H1 (cell line): ENCODE measurements at regions not wholly inside any gene's neighbourhood (a gene's known extent, or its start where the extent isn't known, plus 50 kb on each side); places are given as distances from the start of the nearest gene placed in this dataset.

ENCODE experiments used
- CTCF ChIA-PET: fragments of 300-600 bp; sonication (Branson Sonifier 250); formaldehyde crosslinking; loops from one replicate; lab custom pipeline; 2021; ENCODE audit not compliant: partially characterized antibody; lab: Charles Lee
- POLR2A ChIA-PET: fragments of 300-600 bp; sonication (Branson Sonifier 250); formaldehyde crosslinking; loops from one replicate; lab custom pipeline; 2021; ENCODE audit warnings: inconsistent platforms; ENCODE audit not compliant: partially characterized antibody; lab: Charles Lee
- DNase-seq, 2 experiments: peaks; one replicate each; pipeline versions ENCODE4 v3.0.0 to v3.0.0-alpha.2; 2010 to 2022; ENCODE audit warnings: low spot score in 2 of 2, low read depth in 1 of 2, mixed read lengths in 1 of 2
- FAIRE-seq: peaks from 2 replicates; lab custom pipeline; 2011; peaks lifted over from hg19 to GRCh38; lab: Jason Lieb, UNC
- H2AFZ ChIP-seq: 2 replicates; pipeline ENCODE4 v1.8.1; 2012; ENCODE audit warnings: low read length, inconsistent platforms
- H2AK5ac ChIP-seq: 2 replicates; pipeline ENCODE4 v1.6.1; 2013; ENCODE audit warnings: low read depth, low read length
- H2BK120ac ChIP-seq: replicated peaks from 2 replicates; pipeline ENCODE3; 2013; ENCODE audit warnings: low read depth, low read length, inconsistent platforms
- H2BK12ac ChIP-seq: 2 replicates; pipeline ENCODE4 v1.6.1; 2013; ENCODE audit warnings: low read depth, low read length
- H2BK15ac ChIP-seq: 2 replicates; pipeline ENCODE4 v1.6.1; 2013; ENCODE audit warnings: low read length
- H2BK20ac ChIP-seq: 2 replicates; pipeline ENCODE4 v1.6.1; 2013; ENCODE audit warnings: low read length
- H2BK5ac ChIP-seq: 2 replicates; pipeline ENCODE4 v1.6.1; 2013; ENCODE audit warnings: low read depth, low read length
- H3K14ac ChIP-seq: 2 replicates; pipeline ENCODE4 v1.6.1; 2013; ENCODE audit warnings: inconsistent platforms; ENCODE audit not compliant: insufficient read length
- H3K18ac ChIP-seq: 2 replicates; pipeline ENCODE4 v1.6.1; 2013; ENCODE audit warnings: low read length; ENCODE audit errors: extremely low read depth
- H3K23ac ChIP-seq: 2 replicates; pipeline ENCODE4 v1.6.1; 2013; ENCODE audit warnings: inconsistent platforms; ENCODE audit not compliant: insufficient read length
- H3K23me2 ChIP-seq: 2 replicates; pipeline ENCODE4 v1.6.1; 2013; ENCODE audit warnings: low read depth, low read length
- H3K27ac ChIP-seq: 2 replicates; pipeline ENCODE4 v1.6.1; 2011; ENCODE audit warnings: low read depth, low read length, inconsistent platforms
- H3K27me3 ChIP-seq, 4 experiments: replicated peaks in 1 of 4; 1 replicate in 1 of 4; 2 replicates in 3 of 4; pipeline versions ENCODE4 v1.6.1 to v1.8.1; 2011 to 2013; ENCODE audit warnings: low read length in 3 of 4, mild to moderate bottlenecking in 3 of 4, inconsistent platforms in 2 of 4, mixed read lengths in 2 of 4, moderate library complexity in 1 of 4; ENCODE audit not compliant: control insufficient read depth in 3 of 4, insufficient read depth in 3 of 4; ENCODE audit errors: extremely low read depth in 1 of 4
- H3K36me3 ChIP-seq, 4 experiments: 2 replicates each; pipeline versions ENCODE4 v1.6.1 to v1.8.1; 2011 to 2013; ENCODE audit warnings: mild to moderate bottlenecking in 4 of 4, low read length in 3 of 4, moderate library complexity in 2 of 4, control low read depth in 1 of 4, inconsistent platforms in 1 of 4; ENCODE audit not compliant: insufficient read depth in 4 of 4, control insufficient read depth in 2 of 4
- H3K4ac ChIP-seq: replicated peaks from 2 replicates; pipeline ENCODE3; 2013; ENCODE audit warnings: low read length, low read depth, mixed read lengths, inconsistent platforms; ENCODE audit not compliant: insufficient read length
- H3K4me1 ChIP-seq, 4 experiments: replicated peaks in 1 of 4; 1 replicate in 1 of 4; 2 replicates in 3 of 4; pipeline versions ENCODE4 v1.6.1 to v1.8.1; 2011 to 2013; ENCODE audit warnings: low read length in 3 of 4, inconsistent platforms in 2 of 4, mixed read lengths in 1 of 4; ENCODE audit not compliant: insufficient read depth in 4 of 4, control insufficient read depth in 3 of 4
- H3K4me2 ChIP-seq, 2 experiments: 2 replicates each; pipeline versions ENCODE4 v1.6.1 to v1.8.1; 2011 to 2013; ENCODE audit warnings: low read depth in 2 of 2, low read length in 2 of 2, control low read depth in 1 of 2, inconsistent platforms in 1 of 2, mild to moderate bottlenecking in 1 of 2; ENCODE audit not compliant: insufficient read depth in 1 of 2
- H3K4me3 ChIP-seq, 4 experiments: fragments of 200-600, 300-600 bp in 1 of 4; sonication (generic), shearing (Covaris generic), sonication (Bioruptor Twin) in 1 of 4; 2 replicates each; pipeline versions ENCODE4 v1.5.1 to v1.8.1; 2011 to 2016; ENCODE audit warnings: low read length in 4 of 4, low read depth in 3 of 4, control low read depth in 2 of 4, inconsistent platforms in 2 of 4, mild to moderate bottlenecking in 2 of 4, mixed read lengths in 1 of 4, moderate library complexity in 1 of 4; ENCODE audit not compliant: insufficient read depth in 2 of 4; ENCODE audit errors: extremely low read depth in 1 of 4
- H3K56ac ChIP-seq: replicated peaks from 2 replicates; pipeline ENCODE3; 2013; ENCODE audit warnings: low read depth, mild to moderate bottlenecking, mixed read lengths, low read length, inconsistent platforms; ENCODE audit not compliant: insufficient read length
- H3K79me1 ChIP-seq: 2 replicates; pipeline ENCODE4 v1.6.1; 2013; ENCODE audit warnings: low read depth, low read length, control low read depth
- H3K79me2 ChIP-seq, 2 experiments: 2 replicates each; pipeline versions ENCODE4 v1.6.1 to v1.8.1; 2012 to 2013; ENCODE audit warnings: low read length in 2 of 2, mild to moderate bottlenecking in 2 of 2, inconsistent platforms in 1 of 2; ENCODE audit not compliant: insufficient read depth in 2 of 2, control insufficient read depth in 1 of 2
- H3K9ac ChIP-seq, 4 experiments: replicated peaks in 1 of 4; 1 replicate in 1 of 4; 2 replicates in 3 of 4; pipeline versions ENCODE4 v1.6.1 to v1.8.1; 2011 to 2013; ENCODE audit warnings: low read depth in 3 of 4, low read length in 3 of 4, control low read depth in 2 of 4, mild to moderate bottlenecking in 2 of 4, moderate library complexity in 2 of 4, inconsistent platforms in 1 of 4; ENCODE audit errors: extremely low read depth in 1 of 4
- H3K9me3 ChIP-seq, 2 experiments: 2 replicates each; pipeline versions ENCODE4 v1.6.1 to v1.8.1; 2012 to 2013; ENCODE audit warnings: mild to moderate bottlenecking in 2 of 2, moderate library complexity in 2 of 2, control low read depth in 1 of 2, inconsistent platforms in 1 of 2, low read depth in 1 of 2, low read length in 1 of 2, mixed read lengths in 1 of 2; ENCODE audit not compliant: insufficient read depth in 2 of 2
- H4K20me1 ChIP-seq, 2 experiments: replicated peaks in 1 of 2; 2 replicates each; pipeline versions ENCODE3 to v1.8.1; 2011 to 2013; ENCODE audit warnings: inconsistent platforms in 2 of 2, low read length in 2 of 2, mild to moderate bottlenecking in 1 of 2; ENCODE audit not compliant: insufficient read depth in 2 of 2, control insufficient read depth in 1 of 2
- H4K5ac ChIP-seq: 2 replicates; pipeline ENCODE4 v1.6.1; 2013; ENCODE audit warnings: low read length, low read depth, mixed read lengths, inconsistent platforms; ENCODE audit not compliant: insufficient read length
- H4K8ac ChIP-seq: 2 replicates; pipeline ENCODE4 v1.8.0; 2013; ENCODE audit warnings: mild to moderate bottlenecking, moderate library complexity, low read length, inconsistent platforms; ENCODE audit not compliant: insufficient read depth; ENCODE audit errors: extremely low read depth
- H4K91ac ChIP-seq: replicated peaks from 2 replicates; pipeline ENCODE3; 2013; ENCODE audit warnings: low read length, mixed read lengths, inconsistent platforms; ENCODE audit not compliant: insufficient read length
- RBBP5 ChIP-seq: IDR thresholded peaks from 2 replicates; pipeline ENCODE4 v1.7.1; 2012; ENCODE audit warnings: low read depth, mild to moderate bottlenecking, inconsistent platforms, low read length, moderate library complexity, borderline replicate concordance
- WGBS, 2 experiments: shearing (Covaris generic) in 1 of 2; methylation state at CpG; one replicate each; pipeline versions ENCODE4 v1.1.6 to v1.1.7; 2013 to 2015; ENCODE audit warnings: low lambda C conversion rate in 2 of 2, mixed read lengths in 2 of 2, inconsistent platforms in 1 of 2, low coverage in 1 of 2, missing lambda C conversion rate in 1 of 2; ENCODE audit not compliant: insufficient replicate concordance in 2 of 2, insufficient coverage in 1 of 2, insufficient read length in 1 of 2; ENCODE audit errors: extremely low coverage in 1 of 2, missing lambda C conversion rate in 1 of 2; 5-methylcytosine and 5-hydroxymethylcytosine counted together

DNA sequence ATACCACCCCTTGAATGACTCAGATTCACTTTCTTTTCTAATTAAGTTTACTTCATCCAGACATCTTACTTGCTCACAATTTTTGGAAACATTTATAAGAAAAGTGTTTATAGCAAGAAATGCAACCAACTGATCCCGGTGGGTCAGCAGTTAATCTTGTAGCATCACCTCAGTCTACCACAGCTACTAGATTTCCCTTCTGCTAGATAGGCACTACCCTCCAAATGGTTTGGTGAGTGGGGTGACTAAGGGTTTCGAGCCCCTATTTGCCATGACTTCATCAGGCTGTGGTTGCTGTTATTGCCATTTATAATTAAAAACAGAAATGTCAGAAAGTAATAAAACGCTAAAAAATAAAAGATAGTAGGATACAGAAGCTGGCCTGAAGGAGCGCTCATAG, 930.1 kb upstream of the GJE1 start:
- Histone ChIP-seq H3K23me2 (no peaks in the 10 kb centered on the region), H4K5ac (no peak overlapping the region), H3K4me1 (no peaks in the 10 kb centered on the region), H2BK12ac (no peak overlapping the region), H3K4me2 (no peak overlapping the region), H4K20me1 (no peaks in the 10 kb centered on the region), H3K79me2 (no peaks in the 10 kb centered on the region), H3K23ac (no peak overlapping the region), H2BK120ac (no peak overlapping the region), H3K9ac (no peak overlapping the region), H2BK20ac (no peak overlapping the region), H3K4me3 (no peak overlapping the region), H3K27me3 (peaks cover 0 to 3% (median 0%) of the 10 kb centered on the region in 4 experiments; a peak in 1 of 7 replicates), H2BK5ac (no peak overlapping the region), H2BK15ac (no peak overlapping the region), H2AK5ac (no peak overlapping the region), H3K18ac (no peak overlapping the region), H3K4ac (no peak overlapping the region), H3K56ac (no peak overlapping the region), H3K36me3 (no peaks in the 10 kb centered on the region), H4K91ac (no peak overlapping the region), H3K9me3 (no peaks in the 10 kb centered on the region), H3K27ac (no peak overlapping the region), H4K8ac (no peak overlapping the region), H3K79me1 (no peaks in the 10 kb centered on the region), H2AFZ (no peak overlapping the region), H3K14ac (no peak overlapping the region)
- DNase-seq (no peak), FAIRE-seq (no peak)
- ChIA-PET POLR2A (no interaction called here), CTCF (interaction anchor here (0.5 kb wide), 1 partner anchor 103 kb away, joined by 3 read pairs; no protein-coding TSS in a partner anchor)
- WGBS, 2 experiments: 92% methylated on average over 4 of the region's 4 CpGs; no CpG with 5 or more reads in 1 of the 2 experiments
- no peak for TF ChIP-seq RBBP5
